Common myeloid progenitor, CD34-positive (primary cell): ENCODE measurements at regions not wholly inside any gene's neighbourhood (a gene's known extent, or its start where the extent isn't known, plus 50 kb on each side); places are given as distances from the start of the nearest gene placed in this dataset.

Experiments used
- CTCF ChIA-PET: fragments of 350-600 bp; sonication (Branson Sonifier 250); formaldehyde crosslinking; loops from one replicate; lab custom pipeline; 2021; ENCODE audit warnings: antibody characterized with exemption; lab: Charles Lee
- POLR2A ChIA-PET: fragments of 350-600 bp; sonication (Branson Sonifier 250); formaldehyde crosslinking; loops from one replicate; lab custom pipeline; 2021; ENCODE audit warnings: antibody characterized with exemption; lab: Charles Lee
- DNase-seq, 3 donors: peaks; one replicate each; pipeline versions ENCODE4 v3.0.0 to v3.0.0-alpha.2; 2013
- H3K27ac ChIP-seq, 2 experiments: 1 replicate in 1 of 2; 2 replicates in 1 of 2; pipeline ENCODE4 v1.7.0; 2013; ENCODE audit warnings: inconsistent platforms in 2 of 2, low read length in 2 of 2, mild to moderate bottlenecking in 2 of 2, low read depth in 1 of 2, moderate library complexity in 1 of 2; ENCODE audit not compliant: severe bottlenecking in 2 of 2, insufficient read depth in 1 of 2, poor library complexity in 1 of 2
- H3K27me3 ChIP-seq, 5 experiments: replicated peaks in 2 of 5; 1 replicate in 3 of 5; 2 replicates in 2 of 5; pipeline versions ENCODE4 v1.6.1 to v1.7.0; 2013; ENCODE audit warnings: low read length in 4 of 5, mild to moderate bottlenecking in 2 of 5, moderate library complexity in 2 of 5, inconsistent platforms in 1 of 5; ENCODE audit not compliant: insufficient read depth in 5 of 5, control insufficient read depth in 4 of 5
- H3K36me3 ChIP-seq, 4 experiments: 1 replicate in 2 of 4; 2 replicates in 2 of 4; pipeline versions ENCODE4 v1.6.1 to v1.7.0; 2013; ENCODE audit warnings: low read length in 3 of 4, control low read depth in 1 of 4, mild to moderate bottlenecking in 1 of 4; ENCODE audit not compliant: control insufficient read depth in 4 of 4, insufficient read depth in 4 of 4
- H3K4me1 ChIP-seq, 4 experiments: 1 replicate in 3 of 4; 2 replicates in 1 of 4; pipeline versions ENCODE4 v1.6.1 to v1.7.1; 2013; ENCODE audit warnings: low read length in 3 of 4, mild to moderate bottlenecking in 3 of 4, control low read depth in 1 of 4, inconsistent platforms in 1 of 4, moderate library complexity in 1 of 4; ENCODE audit not compliant: control insufficient read depth in 4 of 4, insufficient read depth in 4 of 4; ENCODE audit errors: control extremely low read depth in 1 of 4
- H3K4me3 ChIP-seq, 7 experiments: 1 replicate in 4 of 7; 2 replicates in 3 of 7; pipeline versions ENCODE4 v1.5.1 to v1.7.0; 2013; ENCODE audit warnings: mild to moderate bottlenecking in 7 of 7, low read length in 6 of 7, moderate library complexity in 6 of 7, inconsistent platforms in 2 of 7, low read depth in 2 of 7, control low read depth in 1 of 7; ENCODE audit not compliant: insufficient read depth in 4 of 7, control insufficient read depth in 1 of 7; ENCODE audit errors: extremely low read depth in 1 of 7
- H3K9me3 ChIP-seq, 5 experiments: 1 replicate in 4 of 5; 2 replicates in 1 of 5; pipeline versions ENCODE4 v1.6.1 to v1.7.1; 2013; ENCODE audit warnings: low read length in 4 of 5, mild to moderate bottlenecking in 2 of 5, inconsistent platforms in 1 of 5, low read depth in 1 of 5, moderate library complexity in 1 of 5; ENCODE audit not compliant: control insufficient read depth in 4 of 5, insufficient read depth in 2 of 5; ENCODE audit errors: control extremely low read depth in 1 of 5
- WGBS: methylation state at CpG from one replicate; pipeline ENCODE4 v1.1.5; 2013; ENCODE audit not compliant: insufficient coverage; 5-methylcytosine and 5-hydroxymethylcytosine counted together

- no peak overlapping the region for H3K27ac ChIP-seq
- CTCF ChIA-PET = no interaction called here
- POLR2A ChIA-PET = no interaction called here
- H3K36me3 ChIP-seq = no peaks in the 10 kb centered on the region
- H3K4me1 ChIP-seq = peaks cover 0 to 5% (median 2%) of the 10 kb centered on the region in 4 experiments
- 100% methylated on average over 1 of the region's 1 CpG for WGBS
- DNase-seq = no peak
- H3K4me3 ChIP-seq = no peak overlapping the region
- H3K27me3 ChIP-seq = no peaks in the 10 kb centered on the region
- H3K9me3 ChIP-seq = no peaks in the 10 kb centered on the region
These were observed 495.5 kb upstream of the CFAP20DC start for GRCh38 chr3:59545374-59545773.

- peaks cover 0 to 5% (median 2%) of the 10 kb centered on the region in 4 experiments for H3K4me1 ChIP-seq
- H3K9me3 ChIP-seq = no peaks in the 10 kb centered on the region
- CTCF ChIA-PET = no interaction called here
- H3K27ac ChIP-seq = no peak overlapping the region
- DNase-seq = peak; percentile 11 to 78 (median 42)
- H3K4me3 ChIP-seq = no peak overlapping the region
- WGBS = 16% methylated on average over 2 of the region's 3 CpGs
- POLR2A ChIA-PET = no interaction called here
- H3K36me3 ChIP-seq = no peaks in the 10 kb centered on the region
- no peaks in the 10 kb centered on the region for H3K27me3 ChIP-seq
These were observed 492.5 kb upstream of the CFAP20DC start for GRCh38 chr3:59542276-59542675.

GRCh38 chr3:59540696-59541095 lies 490.9 kb upstream of the CFAP20DC start:
- CTCF ChIA-PET = no interaction called here
- H3K4me3 ChIP-seq = no peak overlapping the region

GRCh38 chr3:59540241-59540640 lies 490.4 kb upstream of the CFAP20DC start:
- H3K4me3 ChIP-seq = no peak overlapping the region
- CTCF ChIA-PET = no interaction called here
- H3K27ac ChIP-seq = no peak overlapping the region
- POLR2A ChIA-PET = no interaction called here
- no peaks in the 10 kb centered on the region for H3K36me3 ChIP-seq
- H3K9me3 ChIP-seq = no peaks in the 10 kb centered on the region
- peaks cover 0 to 5% (median 2%) of the 10 kb centered on the region in 4 experiments for H3K4me1 ChIP-seq
- no peaks in the 10 kb centered on the region for H3K27me3 ChIP-seq
- DNase-seq = no peak
- no CpG with 5 or more reads among the region's 3 CpGs for WGBS

More at GRCh38 chr3:59540696-59541095, 490.9 kb upstream of the CFAP20DC start:
- POLR2A ChIA-PET = no interaction called here
- H3K9me3 ChIP-seq = no peaks in the 10 kb centered on the region
- H3K27me3 ChIP-seq = no peaks in the 10 kb centered on the region
- H3K4me1 ChIP-seq = peaks cover 0 to 5% (median 2%) of the 10 kb centered on the region in 4 experiments
- WGBS = 100% methylated on average over 1 of the region's 5 CpGs
- no peaks in the 10 kb centered on the region for H3K36me3 ChIP-seq
- no peak overlapping the region for H3K27ac ChIP-seq
- DNase-seq = no peak

GRCh38 chr3:59538753-59539432 lies 489.1 kb upstream of the CFAP20DC start:
- Histone ChIP-seq H3K4me1 (peaks cover 0 to 5% (median 2%) of the 10 kb centered on the region in 4 experiments), H3K27me3 (no peaks in the 10 kb centered on the region), H3K4me3 (no peak overlapping the region), H3K36me3 (no peaks in the 10 kb centered on the region), H3K27ac (no peak overlapping the region), H3K9me3 (no peaks in the 10 kb centered on the region)
- CTCF ChIA-PET = no interaction called here
- WGBS = 95% methylated on average over 6 of the region's 10 CpGs
- POLR2A ChIA-PET = no interaction called here
- no peak for DNase-seq

- no peak for DNase-seq
- H3K27me3 ChIP-seq = no peaks in the 10 kb centered on the region
- POLR2A ChIA-PET = no interaction called here
- CTCF ChIA-PET = no interaction called here
- H3K27ac ChIP-seq = no peak overlapping the region
- H3K4me3 ChIP-seq = no peak overlapping the region
- WGBS = no CpG with 5 or more reads among the region's 1 CpG
- H3K9me3 ChIP-seq = no peaks in the 10 kb centered on the region
- no peaks in the 10 kb centered on the region for H3K36me3 ChIP-seq
- H3K4me1 ChIP-seq = peaks cover 0 to 2% (median 0%) of the 10 kb centered on the region in 4 experiments
These were observed 486.0 kb upstream of the CFAP20DC start for GRCh38 chr3:59535791-59536221.

- CTCF ChIA-PET = no interaction called here
- Histone ChIP-seq H3K4me3 (no peak overlapping the region), H3K36me3 (no peaks in the 10 kb centered on the region), H3K9me3 (no peaks in the 10 kb centered on the region), H3K4me1 (peaks cover 0 to 2% (median 0%) of the 10 kb centered on the region in 4 experiments), H3K27me3 (no peaks in the 10 kb centered on the region), H3K27ac (no peak overlapping the region)
- no CpG with 5 or more reads among the region's 2 CpGs for WGBS
- POLR2A ChIA-PET = no interaction called here
- DNase-seq = no peak
These were observed 482.2 kb upstream of the CFAP20DC start for GRCh38 chr3:59531994-59532393.
